K562 (cell line): ENCODE measurements at regions not wholly inside any gene's neighbourhood (a gene's known extent, or its start where the extent isn't known, plus 50 kb on each side); places are given as distances from the start of the nearest gene placed in this dataset.
A peak's percentile ranks its signal among the peaks of the same experiment; 100 is the strongest.

ENCODE experiments used
- ATAC-seq: fragments of 200-7000 bp; cut with Tn5 transposase; 3 replicates; pipeline ENCODE4 v1.9.1; 2020; ENCODE audit warnings: moderate library complexity
- BruUV-seq: library from RNA; stranded (reverse); fragments of 400-500 nt; replicated peaks from 2 replicates; lab custom pipeline; 2021; lab: Mats Ljungman, UMichigan
- CTCF ChIA-PET: fragments of 300-600 bp; formaldehyde crosslinking; extraction: SDS; loops from one replicate; lab custom pipeline; 2021; ENCODE audit warnings: low intra/inter-chr PET ratio; lab: Yijun Ruan, JAX
- POLR2A ChIA-PET: fragments of 300-600, 350-650 bp; sonication (Branson Sonifier 250); formaldehyde crosslinking; extraction: SDS; loops from one replicate; lab custom pipeline; 2021; ENCODE audit warnings: antibody characterized with exemption, inconsistent platforms; lab: Yijun Ruan, JAX
- DNase-seq, 4 experiments: peaks; one replicate each; pipeline versions ENCODE4 v3.0.0 to v3.0.0-alpha.2; 2011 to 2018; ENCODE audit warnings: low spot score in 3 of 4, mixed read lengths in 3 of 4; ENCODE audit errors: extremely low read depth in 1 of 4
- FAIRE-seq: peaks from 2 replicates; lab custom pipeline; 2011; peaks lifted over from hg19 to GRCh38; lab: Jason Lieb, UNC
- H2AFZ ChIP-seq: 2 replicates; pipeline ENCODE4 v1.6.0; 2011; ENCODE audit warnings: low read depth, low read length, control low read depth, inconsistent platforms
- H3K27ac ChIP-seq: fragments of 200-600 bp; 3 replicates; pipeline ENCODE4 v1.8.0; 2011; ENCODE audit warnings: low read depth, mild to moderate bottlenecking, control low read depth, inconsistent platforms, low read length, moderate library complexity, mixed read lengths; ENCODE audit errors: extremely low read depth
- H3K27me3 ChIP-seq, 2 experiments: fragments of 300-600 bp in 1 of 2; 2 replicates in 1 of 2; 3 replicates in 1 of 2; pipeline versions ENCODE4 v1.6.0 to v1.8.0; 2011; ENCODE audit warnings: inconsistent platforms in 2 of 2, low read length in 2 of 2, mild to moderate bottlenecking in 1 of 2, mixed read lengths in 1 of 2, moderate library complexity in 1 of 2; ENCODE audit not compliant: control insufficient read depth in 2 of 2, insufficient read depth in 2 of 2
- H3K36me3 ChIP-seq: fragments of 300-600 bp; 3 replicates; pipeline ENCODE4 v1.8.0; 2011; ENCODE audit warnings: mild to moderate bottlenecking, low read length, inconsistent platforms; ENCODE audit not compliant: control insufficient read depth, insufficient read depth
- H3K4me1 ChIP-seq, 2 experiments: fragments of 200-600 bp in 1 of 2; replicated peaks in 1 of 2; 2 replicates in 1 of 2; 3 replicates in 1 of 2; pipeline versions ENCODE4 v1.5.1 to v1.8.0; 2011; ENCODE audit warnings: inconsistent platforms in 2 of 2, low read length in 2 of 2, mild to moderate bottlenecking in 1 of 2, mixed read lengths in 1 of 2, moderate library complexity in 1 of 2; ENCODE audit not compliant: control insufficient read depth in 2 of 2, insufficient read depth in 2 of 2
- H3K4me2 ChIP-seq: 2 replicates; pipeline ENCODE4 v1.6.1; 2011; ENCODE audit warnings: low read length, control low read depth, inconsistent platforms, mixed read lengths; ENCODE audit not compliant: insufficient read depth
- H3K4me3 ChIP-seq: fragments of 200-600 bp; sonication (generic), shearing (Covaris generic); 2 replicates; pipeline ENCODE4 v1.5.1; 2016; ENCODE audit warnings: control low read depth, inconsistent platforms
- H3K79me2 ChIP-seq: fragments of 200-600 bp; 3 replicates; pipeline ENCODE4 v1.8.0; 2011; ENCODE audit warnings: low read length, inconsistent platforms; ENCODE audit not compliant: control insufficient read depth, insufficient read depth
- H3K9ac ChIP-seq, 2 experiments: 2 replicates each; pipeline versions ENCODE4 v1.6.0 to v1.6.1; 2011; ENCODE audit warnings: low read depth in 2 of 2, low read length in 2 of 2, control low read depth in 1 of 2, inconsistent platforms in 1 of 2, mild to moderate bottlenecking in 1 of 2, mixed read lengths in 1 of 2; ENCODE audit not compliant: insufficient read depth in 1 of 2
- H3K9me1 ChIP-seq: one replicate; pipeline ENCODE4 v1.6.0; 2011; ENCODE audit warnings: inconsistent platforms, mild to moderate bottlenecking, low read length, moderate library complexity; ENCODE audit not compliant: control insufficient read depth, insufficient read depth
- H3K9me3 ChIP-seq: replicated peaks from 2 replicates; pipeline ENCODE4 v1.5.1; 2011; ENCODE audit warnings: low read depth, low read length, inconsistent platforms; ENCODE audit not compliant: control insufficient read depth, insufficient read depth
- H4K20me1 ChIP-seq: replicated peaks from 2 replicates; pipeline ENCODE4 v1.6.1; 2011; ENCODE audit warnings: low read length, inconsistent platforms, mixed read lengths; ENCODE audit not compliant: control insufficient read depth, insufficient read depth
- BRCA1 ChIP-seq, 2 experiments: fragments of 450-650 bp in 1 of 2; sonication (generic) in 1 of 2; formaldehyde crosslinking in 1 of 2; IDR thresholded peaks; 2 replicates each; pipeline versions ENCODE4 v1.5.0 to v1.6.1; 2017 to 2020; ENCODE audit warnings: mild to moderate bottlenecking in 1 of 2, missing genetic modification reagents in 1 of 2
- CREM ChIP-seq: IDR thresholded peaks from 2 replicates; pipeline ENCODE4 v1.6.1; 2014; ENCODE audit warnings: antibody characterized with exemption, low read depth
- GABPB1 ChIP-seq: sonication (generic); formaldehyde crosslinking; IDR thresholded peaks from 2 replicates; pipeline ENCODE4 v1.8.0; 2022; ENCODE audit warnings: mild to moderate bottlenecking, missing genetic modification reagents
- HOMEZ ChIP-seq: fragments of 250-450 bp; sonication (Bioruptor Pico); IDR thresholded peaks from 2 replicates; pipeline ENCODE4 v1.4.0; 2020; ENCODE audit warnings: mild to moderate bottlenecking, moderate library complexity
- HSF4 ChIP-seq: fragments of 250-450 bp; sonication (Bioruptor Pico); IDR thresholded peaks from 2 replicates; pipeline ENCODE4 v2.1.2; 2022; ENCODE audit warnings: mild to moderate bottlenecking, moderate library complexity, borderline replicate concordance
- IFI16 ChIP-seq: fragments of 250-450 bp; sonication (Bioruptor Pico); IDR thresholded peaks from 2 replicates; pipeline ENCODE4 v2.1.2; 2022; ENCODE audit warnings: mild to moderate bottlenecking, inconsistent platforms
- MCM3 ChIP-seq: fragments of 450-650 bp; IDR thresholded peaks from 2 replicates; pipeline ENCODE4 v1.6.1; 2016
- SAFB2 ChIP-seq: fragments of 200-400 bp; formaldehyde crosslinking; IDR thresholded peaks from 2 replicates; pipeline ENCODE4 v1.6.1; 2018; ENCODE audit warnings: borderline replicate concordance, low read length, low read depth, moderate library complexity; ENCODE audit not compliant: severe bottlenecking
- SMC3 ChIP-seq: conservative IDR thresholded peaks from 2 replicates; pipeline ENCODE4 v1.6.1; 2011; ENCODE audit warnings: low read depth, low read length, improper control_type of control experiment; ENCODE audit not compliant: insufficient read depth
- ZFP1 ChIP-seq: fragments of 450-650 bp; formaldehyde crosslinking; IDR thresholded peaks from 2 replicates; pipeline ENCODE4 v1.4.0; 2020; ENCODE audit warnings: mild to moderate bottlenecking, mixed read lengths
- ZFP30 ChIP-seq: fragments of 250-450 bp; sonication (Bioruptor Pico); IDR thresholded peaks from 2 replicates; pipeline ENCODE4 v1.8.0; 2022; ENCODE audit warnings: moderate library complexity, mild to moderate bottlenecking, inconsistent platforms, borderline replicate concordance
- ZNF347 ChIP-seq: fragments of 450-650 bp; formaldehyde crosslinking; IDR thresholded peaks from 2 replicates; pipeline ENCODE4 v1.4.0; 2020; ENCODE audit warnings: low read depth, mild to moderate bottlenecking, moderate library complexity
- ZNF436 ChIP-seq: fragments of 250-450, 450-650 bp; sonication (Bioruptor Pico); formaldehyde crosslinking; IDR thresholded peaks from 2 replicates; pipeline ENCODE4 v1.7.0; 2020; ENCODE audit warnings: mild to moderate bottlenecking
- ZNF445 ChIP-seq: fragments of 250-450 bp; sonication (Bioruptor Pico); IDR thresholded peaks from 2 replicates; pipeline ENCODE4 v1.4.0; 2020; ENCODE audit warnings: low read depth, mild to moderate bottlenecking, moderate library complexity
- ZNF707 ChIP-seq: fragments of 250-450 bp; sonication (Bioruptor Pico); conservative IDR thresholded peaks from 2 replicates; pipeline ENCODE4 v1.8.0; 2022; ENCODE audit warnings: inconsistent platforms, mild to moderate bottlenecking, moderate library complexity
- WGBS: fragments of 100-300 bp; shearing (Covaris generic); methylation state at CpG from one replicate; pipeline ENCODE4 v1.1.6; 2016; ENCODE audit warnings: low coverage, mixed read lengths; ENCODE audit not compliant: insufficient coverage; ENCODE audit errors: missing lambda C conversion rate; 5-methylcytosine and 5-hydroxymethylcytosine counted together
- in situ Hi-C: fragments of 300-500 bp; cut with MboI; formaldehyde crosslinking; loops from 4 replicates; pipeline ENCODE4 v1.15.0; 2018; ENCODE audit warnings: inconsistent platforms, mixed read lengths
- intact Hi-C: fragments of 100-400 bp; cut with micrococcal nuclease; formaldehyde crosslinking; loops from 2 replicates; pipeline ENCODE4 v1.14.2; 2022

DNA sequence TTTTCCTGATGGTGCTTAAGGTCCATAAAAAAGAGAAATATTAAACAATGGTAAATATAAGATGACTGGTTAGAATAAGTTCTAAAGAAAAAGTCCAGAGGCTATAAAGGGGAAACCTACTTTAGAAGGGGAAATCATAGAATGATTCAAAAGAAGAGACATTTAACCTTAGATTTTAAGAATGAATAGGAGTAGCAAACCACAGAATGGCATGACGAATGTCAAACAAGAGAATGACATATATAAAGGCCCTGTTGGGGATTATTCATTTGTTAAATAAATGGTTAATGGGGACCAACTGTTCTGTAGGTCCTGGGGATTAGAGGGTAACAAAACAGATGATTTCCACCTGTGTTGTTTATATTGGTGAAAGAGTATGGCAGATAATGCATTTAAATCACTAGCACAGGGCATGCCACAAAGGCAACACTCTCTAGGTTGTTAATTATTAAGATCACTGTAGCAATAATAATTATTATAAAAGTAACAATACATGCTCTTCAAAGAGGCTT, 495.2 kb upstream of the GRIA1 start (continued):
- no peak for TF ChIP-seq BRCA1 (IDR thresholded peaks at IDR 0.05)
- TF ChIP-seq BRCA1 (CRISPR knock-in tag; IDR thresholded peaks at IDR 0.05) = no peak

DNA sequence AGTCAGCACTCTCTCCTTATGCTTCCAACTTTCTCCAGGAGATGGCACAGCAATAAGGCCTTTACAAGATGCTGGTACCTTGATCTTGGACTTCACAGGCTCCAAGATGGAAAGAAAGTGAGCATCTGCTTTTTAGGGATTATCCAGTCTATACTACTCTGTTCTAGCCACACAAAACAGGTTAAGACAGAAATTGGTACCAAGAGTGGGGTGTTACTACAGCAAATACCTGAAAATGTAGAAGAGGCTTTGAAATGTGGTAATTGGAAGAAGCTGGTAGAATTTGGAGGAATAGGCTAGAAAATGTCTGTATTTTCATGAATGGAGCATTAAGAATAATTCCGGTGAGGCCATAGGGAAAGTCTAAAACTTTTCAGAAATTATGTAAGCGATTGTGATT, 484.8 kb upstream of the GRIA1 start:
- no peak overlapping the region for H3K4me2 ChIP-seq
- ATAC-seq (no peak), DNase-seq (no peak), FAIRE-seq (no peak)
- no TSS peak for BruUV-seq
- no peak overlapping the region for H2AFZ ChIP-seq
- H3K4me3 ChIP-seq = no peak overlapping the region
- H3K4me1 ChIP-seq = no peaks in the 10 kb centered on the region
- no peaks in the 10 kb centered on the region for H4K20me1 ChIP-seq
- intact Hi-C loops = no loop called here
- ChIA-PET POLR2A (no interaction called here), CTCF (no interaction called here)
- no peak overlapping the region for H3K27ac ChIP-seq
- no peaks in the 10 kb centered on the region for H3K79me2 ChIP-seq
- WGBS = 2% methylated on average over 2 of the region's 2 CpGs
- no peaks in the 10 kb centered on the region; the same call in 1 of the 2 replicates for H3K9me3 ChIP-seq
- no peak overlapping the region for H3K9ac ChIP-seq
- H3K9me1 ChIP-seq = no peaks in the 10 kb centered on the region
- H3K27me3 ChIP-seq = no peaks in the 10 kb centered on the region
- no peaks in the 10 kb centered on the region for H3K36me3 ChIP-seq
- in situ Hi-C loops = no loop called here
- TF ChIP-seq ZNF707 (CRISPR knock-in tag) = peak; percentile 80
- no peak for TF ChIP-seq ZFP30 (CRISPR knock-in tag)

DNA sequence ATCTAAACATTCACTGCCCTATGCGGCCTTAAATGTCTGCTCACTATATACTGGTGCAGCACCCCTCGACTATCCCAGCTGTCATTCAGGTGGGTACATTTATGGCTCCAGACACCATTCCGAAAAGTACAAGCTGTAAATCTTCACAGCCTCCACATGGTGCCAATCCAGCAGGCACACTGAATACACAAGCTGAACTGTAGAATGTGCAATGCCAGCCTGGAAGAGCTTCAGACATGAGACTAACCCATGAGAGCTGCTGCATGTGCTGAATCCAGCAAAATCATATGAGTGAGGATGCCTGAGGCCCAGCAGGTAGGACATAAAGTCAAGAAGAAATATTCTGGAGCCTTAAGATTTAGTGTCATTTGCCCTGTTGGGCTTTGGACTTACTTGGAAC, 483.8 kb upstream of the GRIA1 start:
- H4K20me1 ChIP-seq = no peaks in the 10 kb centered on the region
- no peak overlapping the region for H3K4me3 ChIP-seq
- no peaks in the 10 kb centered on the region for H3K27me3 ChIP-seq
- H3K79me2 ChIP-seq = no peaks in the 10 kb centered on the region
- H3K9me3 ChIP-seq = no peaks in the 10 kb centered on the region; the same call in 1 of the 2 replicates
- ChIA-PET POLR2A (no interaction called here), CTCF (no interaction called here)
- no peak for TF ChIP-seq SMC3
- TF ChIP-seq ZNF347 (CRISPR knock-in tag) = no peak
- no peak for TF ChIP-seq ZNF445 (CRISPR knock-in tag)
- TF ChIP-seq ZFP1 = no peak
- no peak for TF ChIP-seq CREM
- TF ChIP-seq ZNF436 (CRISPR knock-in tag) = no peak
- TF ChIP-seq IFI16 (CRISPR knock-in tag) = no peak
- no peak for TF ChIP-seq SAFB2
- no peak for TF ChIP-seq MCM3
- no peak for TF ChIP-seq HSF4 (CRISPR knock-in tag)
- no peak for TF ChIP-seq GABPB1 (CRISPR knock-in tag)
- TF ChIP-seq HOMEZ = no peak
- 6% methylated on average over 3 of the region's 3 CpGs for WGBS
- no peak overlapping the region for H3K4me2 ChIP-seq
- no peak for FAIRE-seq
- no peak overlapping the region for H3K27ac ChIP-seq
- H3K9ac ChIP-seq = no peak overlapping the region
- BruUV-seq = no TSS peak
- DNase-seq = no peak
- no peaks in the 10 kb centered on the region for H3K9me1 ChIP-seq
- intact Hi-C loops (no loop called here), in situ Hi-C loops (no loop called here)
- ATAC-seq = no peak
- no peaks in the 10 kb centered on the region for H3K4me1 ChIP-seq
- no peaks in the 10 kb centered on the region for H3K36me3 ChIP-seq
- no peak overlapping the region for H2AFZ ChIP-seq
